ENCODE measurements at regions not wholly inside any gene's neighbourhood (a gene's known extent, or its start where the extent isn't known, plus 50 kb on each side); places are given as distances from the start of the nearest gene placed in this dataset.
A peak's percentile ranks its signal among the peaks of the same experiment; 100 is the strongest.

- Histone ChIP-seq H3K79me2 (ENCODE audit: control insufficient read depth, insufficient read depth, low read length) (no peaks in the 10 kb centered on the region), H3K27ac (ENCODE audit: insufficient read depth, low read length) (no peak overlapping the region), H3K4me1 (ENCODE audit: control insufficient read depth, extremely low read depth, insufficient read depth, low read length) (no peaks in the 10 kb centered on the region), H3K36me3 (ENCODE audit: control insufficient read depth, insufficient read depth, low read length) (no peaks in the 10 kb centered on the region), H3K4me2 (ENCODE audit: extremely low read depth, insufficient read depth, low read length) (no peak overlapping the region), H3K9me3 (ENCODE audit: control insufficient read depth, insufficient read depth, low read depth, low read length) (no peaks in the 10 kb centered on the region), H3K9ac (ENCODE audit: insufficient read depth, low read length) (no peak overlapping the region), H2AFZ (ENCODE audit: low read length) (no peak overlapping the region), H4K20me1 (ENCODE audit: control insufficient read depth, extremely low read depth, insufficient read depth, low read length) (no peaks in the 10 kb centered on the region), H3K27me3 (ENCODE audit: control insufficient read depth, insufficient read depth, low read length) (no peaks in the 10 kb centered on the region), H3K4me3 (replicated peaks in 1 of 4; ENCODE audit: control extremely low read depth in 1 of 4, insufficient read depth in 1 of 4, low read depth in 3 of 4, low read length in 4 of 4) (no peak overlapping the region)
- TF ChIP-seq EZH2 (IDR thresholded peaks at IDR 0.05; ENCODE audit: low read length, missing control alignments) (no peak), CTCF (conservative IDR thresholded peaks at IDR 0.05 in 1 of 2, IDR thresholded peaks at IDR 0.05 in 1 of 2; ENCODE audit: low read depth in 1 of 2, low read length in 2 of 2) (no peak)
- no peak for DNase-seq (ENCODE audit: low read depth in 2 of 2)
Measured at GRCh38 chr22:34880662-34881061, 185.3 kb upstream of the ISX start.

GRCh38 chr22:34881453-34881852 is 184.5 kb upstream of the ISX start:
- H3K9ac ChIP-seq (ENCODE audit: insufficient read depth, low read length) = no peak overlapping the region
- DNase-seq (ENCODE audit: low read depth in 2 of 2) = no peak
- H3K27me3 ChIP-seq (ENCODE audit: control insufficient read depth, insufficient read depth, low read length) = no peaks in the 10 kb centered on the region
- TF ChIP-seq CTCF (conservative IDR thresholded peaks at IDR 0.05 in 1 of 2, IDR thresholded peaks at IDR 0.05 in 1 of 2; ENCODE audit: low read depth in 1 of 2, low read length in 2 of 2) (no peak), EZH2 (IDR thresholded peaks at IDR 0.05; ENCODE audit: low read length, missing control alignments) (no peak)
- H3K9me3 ChIP-seq (ENCODE audit: control insufficient read depth, insufficient read depth, low read depth, low read length) = no peaks in the 10 kb centered on the region
- H2AFZ ChIP-seq (ENCODE audit: low read length) = no peak overlapping the region
- no peak overlapping the region for H3K4me3 ChIP-seq (replicated peaks in 1 of 4; ENCODE audit: control extremely low read depth in 1 of 4, insufficient read depth in 1 of 4, low read depth in 3 of 4, low read length in 4 of 4)
- H4K20me1 ChIP-seq (ENCODE audit: control insufficient read depth, extremely low read depth, insufficient read depth, low read length) = no peaks in the 10 kb centered on the region
- H3K4me1 ChIP-seq (ENCODE audit: control insufficient read depth, extremely low read depth, insufficient read depth, low read length) = no peaks in the 10 kb centered on the region
- no peak overlapping the region for H3K27ac ChIP-seq (ENCODE audit: insufficient read depth, low read length)
- no peak overlapping the region for H3K4me2 ChIP-seq (ENCODE audit: extremely low read depth, insufficient read depth, low read length)
- no peaks in the 10 kb centered on the region for H3K79me2 ChIP-seq (ENCODE audit: control insufficient read depth, insufficient read depth, low read length)
- no peaks in the 10 kb centered on the region for H3K36me3 ChIP-seq (ENCODE audit: control insufficient read depth, insufficient read depth, low read length)

- H4K20me1 ChIP-seq (ENCODE audit: control insufficient read depth, extremely low read depth, insufficient read depth, low read length) = no peaks in the 10 kb centered on the region
- no peak overlapping the region for H3K9ac ChIP-seq (ENCODE audit: insufficient read depth, low read length)
- no peaks in the 10 kb centered on the region for H3K36me3 ChIP-seq (ENCODE audit: control insufficient read depth, insufficient read depth, low read length)
- no peak overlapping the region for H3K4me3 ChIP-seq (replicated peaks in 1 of 4; ENCODE audit: control extremely low read depth in 1 of 4, insufficient read depth in 1 of 4, low read depth in 3 of 4, low read length in 4 of 4)
- H3K9me3 ChIP-seq (ENCODE audit: control insufficient read depth, insufficient read depth, low read depth, low read length) = no peaks in the 10 kb centered on the region
- H3K4me2 ChIP-seq (ENCODE audit: extremely low read depth, insufficient read depth, low read length) = no peak overlapping the region
- H3K4me1 ChIP-seq (ENCODE audit: control insufficient read depth, extremely low read depth, insufficient read depth, low read length) = no peaks in the 10 kb centered on the region
- no peak overlapping the region for H3K27ac ChIP-seq (ENCODE audit: insufficient read depth, low read length)
- H3K27me3 ChIP-seq (ENCODE audit: control insufficient read depth, insufficient read depth, low read length) = no peaks in the 10 kb centered on the region
- H3K79me2 ChIP-seq (ENCODE audit: control insufficient read depth, insufficient read depth, low read length) = no peaks in the 10 kb centered on the region
- H2AFZ ChIP-seq (ENCODE audit: low read length) = no peak overlapping the region
- peak in 1 of 2 donors; percentile 20 for DNase-seq (ENCODE audit: low read depth in 2 of 2)
- no peak for TF ChIP-seq EZH2 (IDR thresholded peaks at IDR 0.05; ENCODE audit: low read length, missing control alignments)
- TF ChIP-seq CTCF (conservative IDR thresholded peaks at IDR 0.05 in 1 of 2, IDR thresholded peaks at IDR 0.05 in 1 of 2; ENCODE audit: low read depth in 1 of 2, low read length in 2 of 2) = no peak
Measured at GRCh38 chr22:34885852-34886251, 180.1 kb upstream of the ISX start.
